DMS153 (cell line): ENCODE measurements at regions not wholly inside any gene's neighbourhood (a gene's known extent, or its start where the extent isn't known, plus 50 kb on each side); places are given as distances from the start of the nearest gene placed in this dataset.
"Not testable (repeated sequence)": the region's sequence is repeated elsewhere in the genome, so short reads cannot be mapped to it uniquely, and the experiment has no call there.

Source experiments
- DNase-seq: peaks from one replicate; lab custom pipeline; 2025; lab: John Stamatoyannopoulos, UW

- no peak for DNase-seq
These were observed 104.5 kb downstream of the ZMAT3 start for GRCh38 chr3:178967177-178967532.

GRCh38 chr3:178966299-178967176, 105.1 kb downstream of the ZMAT3 start:
- peak; percentile 55 for DNase-seq

- DNase-seq: no peak
These were observed 107.1 kb downstream of the ZMAT3 start for GRCh38 chr3:178964551-178964950.

- no peak for DNase-seq
These were observed 110.7 kb downstream of the ZMAT3 start for GRCh38 chr3:178960918-178961317.

- DNase-seq: no peak
These were observed 111.4 kb downstream of the ZMAT3 start for GRCh38 chr3:178960181-178960580.

- no peak for DNase-seq
These were observed 120.9 kb downstream of the ZMAT3 start for GRCh38 chr3:178950676-178951075.

- DNase-seq: no peak
These were observed 121.7 kb downstream of the ZMAT3 start for GRCh38 chr3:178949896-178950295.

- DNase-seq: no peak
These were observed 123.1 kb downstream of the ZMAT3 start for GRCh38 chr3:178948546-178948945.

- DNase-seq: no peak
These were observed 123.9 kb downstream of the ZMAT3 start for GRCh38 chr3:178947738-178948137.

- not testable (repeated sequence) for DNase-seq
These were observed 129.3 kb downstream of the ZMAT3 start for GRCh38 chr3:178942261-178942660.

- DNase-seq: no peak
These were observed 141.5 kb downstream of the ZMAT3 start for GRCh38 chr3:178930116-178930515.

- DNase-seq: no peak
These were observed 155.4 kb downstream of the ZMAT3 start for GRCh38 chr3:178916223-178916622.

- no peak for DNase-seq
These were observed 156.2 kb downstream of the ZMAT3 start for GRCh38 chr3:178915365-178915764.

GRCh38 chr3:178907081-178907480, 164.5 kb downstream of the ZMAT3 start:
- no peak for DNase-seq

GRCh38 chr3:178901204-178901603, 170.4 kb downstream of the ZMAT3 start:
- peak; percentile 71 for DNase-seq

GRCh38 chr3:178900029-178900646, 171.5 kb downstream of the ZMAT3 start:
- peak; percentile 99 for DNase-seq

GRCh38 chr3:178895178-178895789, 176.3 kb downstream of the ZMAT3 start:
- DNase-seq: peak; percentile 40
